ENCODE measurements at regions not wholly inside any gene's neighbourhood (a gene's known extent, or its start where the extent isn't known, plus 50 kb on each side); places are given as distances from the start of the nearest gene placed in this dataset.

- no peak for DNase-seq
Observed at GRCh38 chr2:66968946-66969345, 428.2 kb upstream of the ETAA1 start.

- DNase-seq = no peak
Observed at GRCh38 chr2:66981074-66981473, 416.1 kb upstream of the ETAA1 start.

- DNase-seq = no peak
Observed at GRCh38 chr2:66982766-66983165, 414.4 kb upstream of the ETAA1 start.

GRCh38 chr2:66984864-66985263 is 412.3 kb upstream of the ETAA1 start:
- DNase-seq = no peak

GRCh38 chr2:66985906-66986305 is 411.2 kb upstream of the ETAA1 start:
- DNase-seq = no peak

DNA sequence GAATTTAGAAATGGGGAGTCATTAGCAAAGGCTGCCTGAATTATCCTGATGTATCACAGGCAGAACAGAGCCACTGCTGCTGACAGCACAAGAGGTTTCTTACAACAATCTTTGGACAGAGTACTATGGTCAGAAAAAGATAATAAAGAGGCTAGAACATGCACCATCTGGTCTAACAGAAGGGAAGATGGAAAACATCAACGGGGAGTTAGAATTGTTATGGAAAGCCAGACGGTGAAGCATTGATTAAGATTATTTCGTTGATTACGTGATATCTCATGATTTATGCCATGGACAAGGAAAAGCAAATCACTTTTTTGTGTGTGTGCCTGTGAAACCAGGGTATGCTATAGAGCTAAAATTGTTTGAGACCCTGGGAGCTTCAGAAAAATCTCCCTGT is 409.4 kb upstream of the ETAA1 start:
- DNase-seq = peak in 1 of 14 donors; percentile 16

- no peak for DNase-seq
Observed at GRCh38 chr2:66994654-66995053, 402.5 kb upstream of the ETAA1 start.

DNA sequence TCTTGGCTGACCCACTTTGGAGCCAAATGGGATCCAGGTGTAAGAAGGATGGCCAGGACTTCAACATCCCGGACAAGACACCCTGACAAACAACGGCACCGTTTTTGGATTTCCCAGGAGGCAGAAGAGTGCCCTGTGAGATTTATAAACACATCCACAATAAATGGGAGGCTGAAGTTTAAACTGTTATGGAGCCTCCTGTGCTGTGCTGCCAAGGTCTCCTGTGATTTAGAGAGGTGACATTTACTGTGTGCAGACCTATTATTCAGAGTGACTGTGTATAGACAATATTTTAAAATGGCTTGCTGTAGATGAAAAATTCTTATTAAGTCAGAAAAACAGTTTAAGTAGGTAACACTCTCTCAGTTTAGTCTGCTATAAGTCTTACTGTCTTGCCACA is 401.5 kb upstream of the ETAA1 start:
- DNase-seq = no peak

- DNase-seq = no peak
Observed at GRCh38 chr2:67002618-67003371, 394.3 kb upstream of the ETAA1 start.

DNA sequence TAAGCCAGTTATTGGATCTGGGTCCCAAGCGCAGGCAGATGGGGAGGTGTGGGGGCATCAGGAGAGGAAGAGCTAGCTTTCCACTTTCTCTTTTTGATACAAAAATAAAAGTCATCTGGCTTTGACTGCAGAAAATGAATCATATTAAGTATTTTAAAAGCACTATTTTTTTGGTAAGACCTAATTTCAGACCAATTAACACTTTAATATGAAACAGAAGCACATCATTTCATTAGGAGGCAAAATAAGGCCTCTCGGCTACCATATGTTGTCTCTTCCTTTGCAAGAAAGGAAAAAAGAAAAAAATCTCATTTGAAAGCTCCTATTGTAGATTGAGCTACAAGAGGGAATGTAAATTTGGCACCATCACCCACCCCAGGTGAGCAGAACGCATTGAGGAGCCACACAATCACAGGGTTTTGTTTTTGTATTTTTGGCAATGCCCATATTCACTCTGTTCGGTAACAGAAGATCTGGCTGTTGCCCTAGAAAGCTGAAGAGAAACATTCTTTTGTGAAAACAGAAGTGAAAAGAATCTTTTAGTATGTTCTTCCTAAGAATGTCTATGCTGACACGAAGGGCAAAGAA is 390.7 kb upstream of the ETAA1 start:
- DNase-seq = peak in 1 of 14 donors; percentile 87

DNA sequence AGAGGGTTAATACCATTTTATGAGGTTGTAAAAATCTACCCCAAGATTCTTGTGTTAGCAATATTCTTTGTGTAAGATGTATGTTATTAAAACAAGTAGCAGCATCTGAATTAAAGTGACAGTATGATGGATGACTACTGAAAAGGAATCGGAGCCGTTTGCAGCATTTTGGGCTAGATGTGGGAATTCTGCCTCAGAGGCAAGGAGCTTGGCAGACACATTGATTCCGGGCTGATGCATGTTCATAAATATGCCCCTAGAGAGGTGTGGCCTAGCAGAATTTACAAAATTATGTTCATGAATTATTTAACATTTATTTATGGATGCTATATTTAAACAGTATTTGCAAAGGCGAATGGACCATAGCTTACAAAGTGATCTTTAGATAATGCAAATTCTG is 389.0 kb upstream of the ETAA1 start:
- peak in 1 of 14 donors; percentile 1 for DNase-seq

DNA sequence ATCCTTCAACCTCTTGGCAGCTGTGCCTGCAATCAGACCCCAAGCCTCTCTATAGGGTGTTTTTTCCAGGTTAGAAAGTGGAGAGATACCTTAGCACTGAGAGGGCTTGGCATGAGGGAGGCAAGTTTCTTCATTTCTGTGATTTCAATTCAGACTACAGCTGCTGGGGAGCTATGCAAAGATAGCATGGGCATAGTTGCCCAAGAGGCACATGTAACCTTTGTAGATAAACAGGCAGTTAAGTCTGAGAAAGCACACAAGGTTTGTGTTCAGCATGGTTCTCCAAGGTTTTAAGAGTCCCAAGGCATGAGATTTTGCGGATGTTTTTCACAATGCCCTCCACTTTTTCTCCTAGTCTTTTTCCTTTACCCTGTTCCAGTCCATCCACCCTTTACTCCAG is 385.0 kb upstream of the ETAA1 start:
- DNase-seq = no peak

DNA sequence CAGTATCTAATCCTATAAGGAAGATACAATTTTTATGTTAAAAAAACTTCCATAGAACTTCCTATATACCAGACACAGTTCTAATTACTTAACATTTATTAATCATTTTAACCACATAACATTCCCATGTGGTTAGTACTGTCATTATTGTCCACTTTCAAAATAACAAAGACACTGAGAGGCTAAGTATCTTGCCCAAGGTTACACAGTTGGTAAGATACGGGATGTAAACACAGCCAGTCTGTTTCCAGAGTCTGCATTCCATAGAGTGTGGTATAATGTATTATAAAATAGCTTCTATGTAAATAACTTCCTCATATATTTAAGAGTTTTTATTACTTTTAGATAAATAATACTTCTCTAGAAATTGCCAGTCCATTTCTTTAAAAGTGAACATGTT is 383.3 kb upstream of the ETAA1 start:
- DNase-seq = no peak

DNA sequence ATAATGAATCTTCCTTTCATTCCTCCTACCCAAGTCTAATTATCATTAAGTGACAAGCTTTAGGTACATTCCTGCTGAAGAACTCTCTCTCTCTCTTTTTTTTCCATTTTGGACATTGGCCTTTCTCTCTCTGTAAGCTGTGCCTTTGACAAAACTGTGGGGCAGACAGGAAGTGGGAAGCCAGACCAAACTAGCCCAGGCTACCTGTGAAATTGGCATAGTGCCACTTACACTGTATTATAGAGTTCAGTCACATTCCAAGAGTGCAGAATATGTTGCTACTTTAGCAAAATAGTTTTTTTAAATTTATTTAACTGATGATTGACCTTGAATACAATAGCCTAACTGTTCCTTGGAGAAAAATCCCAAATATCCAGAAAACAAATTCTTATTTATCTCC is 381.5 kb upstream of the ETAA1 start:
- DNase-seq = no peak

DNA sequence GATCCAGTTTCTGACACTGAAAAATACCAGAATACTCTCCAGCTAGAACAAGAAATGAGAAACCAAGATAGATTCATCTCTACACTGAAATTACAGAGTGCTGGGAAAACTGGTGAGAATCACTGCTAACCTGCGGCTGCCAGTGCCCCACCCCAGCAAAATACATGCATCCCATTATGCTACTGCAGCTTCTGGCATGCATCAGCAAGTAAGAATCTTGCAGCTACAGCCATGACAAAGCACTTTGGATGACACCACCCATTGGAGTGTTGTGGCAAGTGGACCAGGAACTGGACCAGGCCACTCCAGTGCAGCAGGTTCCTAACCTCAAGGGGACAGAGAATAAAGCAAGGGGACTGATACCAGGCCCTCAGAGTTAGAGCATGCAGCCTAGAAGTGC is 378.8 kb upstream of the ETAA1 start:
- DNase-seq = no peak

- DNase-seq = no peak
Observed at GRCh38 chr2:67032076-67032475, 365.1 kb upstream of the ETAA1 start.

- DNase-seq = no peak
Observed at GRCh38 chr2:67036444-67036843, 360.7 kb upstream of the ETAA1 start.

- DNase-seq = no peak
Observed at GRCh38 chr2:67037655-67038054, 359.5 kb upstream of the ETAA1 start.

DNA sequence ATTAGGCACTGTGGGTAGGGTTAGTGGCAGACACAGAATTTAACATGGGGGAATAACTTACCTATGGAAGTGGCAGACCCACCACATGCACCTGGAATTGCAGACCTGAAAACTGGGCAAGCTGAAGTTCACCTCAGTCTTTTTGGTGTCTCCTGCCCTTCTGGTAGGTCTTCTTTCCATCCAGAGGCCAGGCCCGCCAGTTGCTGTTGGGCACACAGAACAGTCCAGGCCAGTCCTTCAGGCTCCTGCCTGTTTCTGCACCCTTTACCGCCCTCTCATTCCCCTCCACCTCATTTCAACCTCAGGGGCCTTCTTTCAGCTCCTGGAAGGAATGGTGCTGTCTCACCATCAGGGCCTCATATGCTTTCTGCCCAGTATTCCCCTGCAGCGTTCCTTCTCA is 358.9 kb upstream of the ETAA1 start:
- DNase-seq = no peak

GRCh38 chr2:67039058-67039457 is 358.1 kb upstream of the ETAA1 start:
- no peak for DNase-seq

DNA sequence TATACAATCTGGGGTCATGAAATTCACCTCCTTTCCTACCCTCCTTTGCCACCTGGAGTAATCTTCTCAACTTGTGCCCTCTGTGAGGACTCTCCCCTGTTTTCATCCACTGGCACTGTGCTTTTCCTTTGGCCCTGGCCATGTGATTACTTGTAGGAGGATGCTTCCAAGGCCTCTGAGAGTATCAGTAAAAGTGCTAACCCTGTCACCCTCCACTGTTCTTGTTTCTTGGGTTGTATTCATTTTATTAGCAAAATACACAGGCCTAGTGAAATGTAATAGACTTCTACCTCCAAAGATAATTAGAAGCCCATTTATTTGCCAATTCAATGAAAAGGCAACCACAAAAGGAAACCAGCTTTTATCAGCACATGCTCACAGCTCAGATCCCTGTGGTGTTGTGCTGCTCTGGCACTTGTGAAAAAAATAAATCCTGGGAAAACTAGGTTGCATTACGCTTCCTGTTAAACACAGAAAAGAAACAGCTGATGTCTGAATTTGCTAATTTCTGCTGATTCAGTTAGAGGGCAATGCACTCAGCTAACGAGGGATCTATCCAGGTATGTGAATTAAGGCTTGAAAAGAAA is 357.5 kb upstream of the ETAA1 start:
- no peak for DNase-seq

DNA sequence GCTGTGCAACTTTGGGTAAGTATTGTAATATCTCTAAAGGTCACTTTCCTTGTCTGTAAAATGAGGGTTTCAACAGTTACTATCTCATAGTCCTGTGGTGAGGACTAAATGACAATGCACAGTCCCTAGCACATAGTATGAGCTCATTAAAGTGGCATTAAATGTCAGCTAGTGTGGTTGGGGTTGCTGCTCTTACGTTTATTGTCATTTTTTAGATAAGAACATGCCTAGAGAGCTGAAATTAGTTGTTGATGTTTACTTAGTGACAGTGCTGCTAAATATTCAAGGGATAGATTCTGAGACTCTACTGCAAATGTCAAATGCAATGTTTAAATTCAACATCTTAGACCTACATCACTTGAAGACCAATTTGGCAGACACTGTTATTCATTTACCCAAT is 356.1 kb upstream of the ETAA1 start:
- DNase-seq = no peak

DNA sequence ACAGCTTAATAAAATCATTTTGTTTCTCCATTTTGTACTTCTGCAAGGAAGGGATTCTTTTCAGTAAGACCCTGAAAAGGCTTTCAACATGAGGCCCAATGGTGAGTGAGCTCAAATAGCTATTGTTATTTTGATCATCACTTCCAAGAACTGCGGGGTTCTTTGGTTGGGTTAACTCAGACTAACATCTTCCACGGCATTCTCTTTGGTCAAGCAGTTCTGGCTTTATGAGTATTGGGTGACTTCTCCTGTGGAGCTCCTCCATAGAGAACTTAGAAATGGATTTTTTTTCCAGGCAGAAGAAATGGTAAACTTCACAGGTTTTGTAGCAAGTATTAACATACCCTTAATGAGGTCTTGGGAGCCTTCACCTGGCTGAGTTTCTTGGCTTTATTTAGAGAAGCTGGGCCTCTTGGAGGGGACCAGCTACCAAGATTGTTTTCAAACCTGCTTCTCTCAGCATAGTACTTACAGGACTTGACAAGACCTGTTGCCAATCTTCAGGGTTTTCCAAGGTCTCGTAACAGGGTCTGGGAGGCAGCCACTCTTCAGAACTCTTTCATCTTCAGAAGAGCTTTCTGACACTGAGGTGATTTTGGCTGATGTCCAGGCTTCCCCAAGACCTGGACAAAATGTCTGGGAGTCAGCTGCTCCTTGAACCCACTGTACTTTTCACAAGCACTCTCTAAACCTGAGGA is 353.2 kb upstream of the ETAA1 start:
- no peak for DNase-seq

GRCh38 chr2:67046591-67046990 is 350.5 kb upstream of the ETAA1 start:
- DNase-seq = no peak

All from C1 segment of cervical spinal cord (tissue), 14 donors.